ENCODE measurements at regions not wholly inside any gene's neighbourhood (a gene's known extent, or its start where the extent isn't known, plus 50 kb on each side); places are given as distances from the start of the nearest gene placed in this dataset.

DNA sequence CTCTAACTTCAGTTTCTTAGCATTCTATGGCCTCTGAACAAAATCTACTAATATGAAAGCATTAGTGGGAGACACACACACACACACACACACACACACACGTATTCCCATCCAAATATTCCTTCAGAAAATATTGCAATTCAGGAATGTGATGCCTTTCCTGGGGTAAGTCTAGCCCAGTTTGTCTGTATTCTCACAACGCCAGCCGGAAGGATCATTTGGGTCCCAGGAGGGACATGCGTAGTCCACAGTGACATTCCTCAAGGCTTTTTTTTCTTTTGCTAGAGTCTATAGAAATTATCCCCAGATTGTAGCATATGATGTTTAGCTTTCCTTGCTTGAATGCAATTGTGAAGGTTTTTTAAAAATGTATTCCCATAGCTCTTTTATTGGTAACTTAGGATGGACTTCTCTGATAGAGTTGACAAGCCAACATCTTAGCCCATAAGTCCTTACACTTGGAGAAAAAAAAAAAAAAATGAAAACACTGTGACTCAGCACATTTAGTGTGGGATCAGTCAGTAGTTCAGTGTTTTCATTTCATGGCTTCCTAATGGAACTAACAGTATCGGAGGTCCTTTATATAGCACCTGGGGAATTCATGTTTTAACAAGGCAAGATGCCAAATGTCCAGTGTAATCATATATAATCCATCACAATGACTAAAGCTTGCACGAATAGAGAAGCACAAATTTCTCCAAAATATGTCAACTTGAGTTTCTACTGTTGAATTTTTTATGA, 316.5 kb downstream of the DIRAS2 start:
- Histone ChIP-seq H3K4me3 (ENCODE audit: insufficient read depth, low read depth, low read length) (no peak overlapping the region), H3K27me3 (ENCODE audit: control insufficient read depth, insufficient read depth, low read length) (no peaks in the 10 kb centered on the region), H3K36me3 (replicated peaks; ENCODE audit: control insufficient read depth, insufficient read depth, low read length) (no peaks in the 10 kb centered on the region)
- no peak for DNase-seq

DNA sequence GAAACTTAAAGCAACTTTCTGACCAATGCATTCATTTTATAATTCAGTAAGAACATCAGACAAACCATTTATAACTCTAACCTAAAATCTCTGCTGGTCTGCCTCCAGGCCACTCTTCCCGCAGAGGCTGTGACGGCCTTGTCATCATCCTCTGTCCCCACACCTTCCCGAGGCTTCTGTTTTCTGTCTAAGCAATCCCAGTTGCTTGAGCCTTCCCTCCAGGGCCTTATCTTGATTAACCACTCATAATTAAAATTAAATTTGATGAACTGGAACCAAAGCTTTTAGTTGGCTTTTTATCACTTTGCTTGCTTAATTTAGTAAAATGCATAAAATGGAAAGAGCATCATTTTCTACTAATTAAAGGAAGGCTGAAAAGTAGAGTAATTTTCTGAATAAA, 312.4 kb downstream of the DIRAS2 start:
- no peak overlapping the region for H3K4me3 ChIP-seq (ENCODE audit: insufficient read depth, low read depth, low read length)
- DNase-seq: no peak
- H3K36me3 ChIP-seq (replicated peaks; ENCODE audit: control insufficient read depth, insufficient read depth, low read length): no peaks in the 10 kb centered on the region
- H3K27me3 ChIP-seq (ENCODE audit: control insufficient read depth, insufficient read depth, low read length): no peaks in the 10 kb centered on the region

DNA sequence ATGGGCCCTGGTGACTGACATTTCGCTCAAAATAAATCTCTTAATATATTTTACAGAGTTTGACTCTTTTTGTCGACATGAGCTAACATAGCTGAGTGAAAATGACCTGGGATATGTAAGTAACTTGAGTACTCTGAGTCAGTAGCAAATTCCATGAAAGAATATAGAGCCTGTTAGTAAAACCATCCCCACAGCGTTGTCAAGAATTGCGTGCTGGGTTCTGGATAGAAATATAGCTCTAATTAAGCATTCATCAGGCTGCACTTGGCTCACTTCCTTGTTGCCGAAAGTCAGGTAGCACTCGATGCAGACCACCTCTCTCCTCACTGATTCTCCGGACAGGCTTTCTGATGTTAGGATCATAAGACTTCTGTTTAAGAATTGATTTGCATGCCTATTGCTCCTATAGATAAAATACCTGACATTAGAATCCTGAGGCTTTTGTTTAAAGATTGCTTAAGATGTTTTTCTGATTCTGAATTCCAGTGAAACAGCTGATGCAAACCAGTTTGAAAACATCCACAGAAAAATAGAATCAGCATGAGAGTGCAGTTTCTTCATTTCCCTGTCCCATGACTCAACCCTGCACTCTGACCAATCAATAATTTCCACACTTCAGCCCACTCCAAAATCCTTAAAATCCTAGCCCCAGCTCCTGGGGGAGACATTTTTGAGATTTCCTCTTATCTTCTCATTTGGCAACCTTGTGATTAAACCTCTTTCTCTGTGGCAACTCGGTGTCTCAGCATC, 310.6 kb downstream of the DIRAS2 start:
- Histone ChIP-seq H3K27me3 (ENCODE audit: control insufficient read depth, insufficient read depth, low read length) (no peaks in the 10 kb centered on the region), H3K4me3 (ENCODE audit: insufficient read depth, low read depth, low read length) (no peak overlapping the region), H3K36me3 (replicated peaks; ENCODE audit: control insufficient read depth, insufficient read depth, low read length) (no peaks in the 10 kb centered on the region)
- DNase-seq: no peak

DNA sequence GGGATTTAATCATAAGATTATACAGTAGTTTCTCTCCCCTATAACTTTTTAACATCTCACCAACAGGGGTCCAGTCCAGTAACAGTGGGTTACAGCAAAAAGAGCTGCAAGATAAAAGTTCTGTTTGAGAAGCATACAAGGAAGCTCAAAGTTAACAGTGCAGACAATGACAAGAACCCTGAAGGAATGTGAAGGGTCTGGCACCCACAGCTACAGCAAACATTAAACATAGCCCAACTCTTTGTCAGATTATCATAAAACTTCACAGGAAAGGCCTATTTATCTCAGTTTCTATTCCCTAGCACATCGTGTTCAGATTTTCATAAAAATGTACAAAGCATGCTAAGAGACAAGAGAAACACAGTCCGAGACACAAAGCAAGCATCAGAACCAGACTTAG, 309.4 kb downstream of the DIRAS2 start:
- no peak for DNase-seq
- no peaks in the 10 kb centered on the region for H3K36me3 ChIP-seq (replicated peaks; ENCODE audit: control insufficient read depth, insufficient read depth, low read length)
- no peak overlapping the region for H3K4me3 ChIP-seq (ENCODE audit: insufficient read depth, low read depth, low read length)
- no peaks in the 10 kb centered on the region for H3K27me3 ChIP-seq (ENCODE audit: control insufficient read depth, insufficient read depth, low read length)

DNA sequence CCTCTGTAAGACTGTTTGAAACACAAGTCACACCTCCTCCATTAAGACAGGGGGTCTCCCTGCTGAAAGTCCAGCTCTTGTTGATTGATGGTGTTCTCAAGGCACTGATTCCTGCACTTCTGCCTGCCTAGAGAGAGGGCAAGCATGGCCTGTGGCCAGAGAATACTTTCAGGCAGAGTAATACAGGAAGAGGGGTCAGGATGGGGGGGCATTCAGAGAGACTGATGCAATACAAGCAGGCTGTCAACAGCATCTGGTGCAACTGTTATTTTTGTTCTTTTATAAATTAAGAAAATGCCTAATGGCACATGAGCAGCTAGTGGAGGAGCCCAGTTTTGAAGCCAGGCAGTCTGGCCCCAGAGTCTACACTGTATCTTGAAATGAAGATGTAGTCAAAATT, 302.2 kb downstream of the DIRAS2 start:
- no peak overlapping the region for H3K4me3 ChIP-seq (ENCODE audit: insufficient read depth, low read depth, low read length)
- no peaks in the 10 kb centered on the region for H3K36me3 ChIP-seq (replicated peaks; ENCODE audit: control insufficient read depth, insufficient read depth, low read length)
- no peaks in the 10 kb centered on the region for H3K27me3 ChIP-seq (ENCODE audit: control insufficient read depth, insufficient read depth, low read length)
- no peak for DNase-seq

DNA sequence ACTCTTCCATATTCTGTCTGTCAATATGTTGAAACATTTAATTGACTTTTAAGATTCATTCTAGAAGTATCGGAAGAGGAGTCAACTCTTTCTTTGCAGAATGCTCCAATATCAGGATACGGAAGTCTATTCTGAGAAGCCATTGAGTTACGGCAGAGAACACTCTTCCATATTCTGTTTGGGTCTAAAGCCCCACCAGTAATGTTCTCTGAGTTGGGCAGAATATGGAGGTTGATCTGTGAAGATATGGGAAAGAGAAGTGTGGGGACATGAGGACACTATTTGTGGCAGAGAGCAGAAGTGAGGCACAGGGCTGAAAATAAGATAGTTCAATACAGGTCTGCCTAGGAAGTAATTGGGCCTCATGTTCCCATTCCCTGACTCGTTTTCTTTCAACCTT, 300.0 kb downstream of the DIRAS2 start:
- Histone ChIP-seq H3K27me3 (ENCODE audit: control insufficient read depth, insufficient read depth, low read length) (no peaks in the 10 kb centered on the region), H3K4me3 (ENCODE audit: insufficient read depth, low read depth, low read length) (no peak overlapping the region), H3K36me3 (replicated peaks; ENCODE audit: control insufficient read depth, insufficient read depth, low read length) (no peaks in the 10 kb centered on the region)
- DNase-seq: no peak

DNA sequence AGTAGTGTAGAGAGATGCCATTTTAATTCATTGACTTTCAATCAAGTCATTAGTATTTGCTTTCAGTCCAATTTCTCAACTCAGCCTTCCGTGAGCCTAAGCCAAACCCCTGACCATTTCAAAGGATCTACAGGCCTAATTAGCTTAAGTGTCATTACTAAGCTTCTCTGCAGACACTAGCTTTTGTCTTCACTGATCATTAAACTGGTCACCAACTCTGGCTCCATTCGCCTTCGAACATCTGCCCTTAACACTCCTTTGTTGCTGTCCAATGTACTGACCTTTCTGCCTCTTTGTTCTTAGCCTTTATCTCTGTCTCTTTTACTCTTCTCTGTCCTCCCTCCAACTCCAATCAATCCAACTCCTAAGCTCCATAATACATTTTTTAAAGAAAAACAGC, 299.3 kb downstream of the DIRAS2 start:
- no peaks in the 10 kb centered on the region for H3K27me3 ChIP-seq (ENCODE audit: control insufficient read depth, insufficient read depth, low read length)
- no peak for DNase-seq
- no peaks in the 10 kb centered on the region for H3K36me3 ChIP-seq (replicated peaks; ENCODE audit: control insufficient read depth, insufficient read depth, low read length)
- H3K4me3 ChIP-seq (ENCODE audit: insufficient read depth, low read depth, low read length): no peak overlapping the region

DNA sequence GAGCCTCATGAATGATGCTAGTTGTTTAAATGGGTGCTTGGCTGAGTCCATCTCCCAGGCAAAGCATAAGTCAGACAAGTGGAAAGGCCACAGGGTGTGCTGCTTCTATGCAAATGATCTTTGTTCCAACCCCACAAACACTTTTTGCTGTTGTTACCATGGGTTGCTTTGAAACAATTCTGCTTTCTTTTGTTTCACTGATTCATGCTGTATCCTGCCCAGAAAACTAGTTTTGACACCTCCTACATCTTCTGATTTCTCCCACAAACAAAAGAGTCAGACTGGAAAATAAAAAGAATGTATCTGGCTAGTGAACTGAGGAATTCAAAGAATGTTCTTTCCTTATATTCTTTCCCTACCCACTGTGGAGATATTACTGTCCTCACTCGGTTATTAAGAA, 298.6 kb downstream of the DIRAS2 start:
- H3K27me3 ChIP-seq (ENCODE audit: control insufficient read depth, insufficient read depth, low read length): no peaks in the 10 kb centered on the region
- no peaks in the 10 kb centered on the region for H3K36me3 ChIP-seq (replicated peaks; ENCODE audit: control insufficient read depth, insufficient read depth, low read length)
- H3K4me3 ChIP-seq (ENCODE audit: insufficient read depth, low read depth, low read length): no peak overlapping the region
- DNase-seq: no peak

DNA sequence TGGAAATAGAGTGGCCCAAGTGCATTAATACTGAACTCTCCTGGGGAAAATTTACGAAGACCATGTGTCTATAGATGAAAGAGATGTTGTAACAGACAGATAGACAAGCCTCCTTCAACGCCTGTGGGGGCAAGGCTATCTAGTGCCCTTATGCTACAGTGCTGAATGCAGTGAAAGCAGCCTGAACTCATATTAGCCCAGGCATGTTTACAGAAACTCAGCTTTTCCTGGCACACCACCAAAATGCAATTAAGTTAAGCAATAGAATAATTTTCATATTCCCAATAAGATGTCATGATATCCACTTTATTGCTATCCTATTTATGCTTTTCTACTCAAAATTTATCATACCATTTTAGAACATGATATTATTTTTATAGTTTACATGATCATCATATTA, 277.0 kb downstream of the DIRAS2 start:
- Histone ChIP-seq H3K36me3 (replicated peaks; ENCODE audit: control insufficient read depth, insufficient read depth, low read length) (no peaks in the 10 kb centered on the region), H3K27me3 (ENCODE audit: control insufficient read depth, insufficient read depth, low read length) (no peaks in the 10 kb centered on the region), H3K4me3 (ENCODE audit: insufficient read depth, low read depth, low read length) (no peak overlapping the region)
- no peak for DNase-seq

DNA sequence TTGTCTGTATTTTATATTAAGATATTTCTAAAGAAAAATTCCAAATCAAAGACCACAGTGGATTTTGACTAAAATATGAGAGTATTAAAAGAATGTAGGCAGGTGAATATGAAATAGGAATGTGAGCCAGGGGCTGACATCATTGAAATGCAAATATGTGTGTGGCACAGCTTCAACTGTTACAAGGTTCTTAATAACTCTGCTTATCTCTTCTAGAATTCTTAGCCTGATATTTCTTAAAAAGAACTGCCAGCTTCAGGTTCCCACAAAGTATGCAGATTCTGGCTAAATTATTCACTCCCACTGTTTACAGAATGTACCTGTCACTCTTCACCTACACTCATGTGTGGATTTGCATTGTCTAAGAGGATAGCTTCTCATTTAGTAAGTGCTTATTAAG, 274.4 kb downstream of the DIRAS2 start:
- no peaks in the 10 kb centered on the region for H3K27me3 ChIP-seq (ENCODE audit: control insufficient read depth, insufficient read depth, low read length)
- no peaks in the 10 kb centered on the region for H3K36me3 ChIP-seq (replicated peaks; ENCODE audit: control insufficient read depth, insufficient read depth, low read length)
- no peak for DNase-seq
- no peak overlapping the region for H3K4me3 ChIP-seq (ENCODE audit: insufficient read depth, low read depth, low read length)

DNA sequence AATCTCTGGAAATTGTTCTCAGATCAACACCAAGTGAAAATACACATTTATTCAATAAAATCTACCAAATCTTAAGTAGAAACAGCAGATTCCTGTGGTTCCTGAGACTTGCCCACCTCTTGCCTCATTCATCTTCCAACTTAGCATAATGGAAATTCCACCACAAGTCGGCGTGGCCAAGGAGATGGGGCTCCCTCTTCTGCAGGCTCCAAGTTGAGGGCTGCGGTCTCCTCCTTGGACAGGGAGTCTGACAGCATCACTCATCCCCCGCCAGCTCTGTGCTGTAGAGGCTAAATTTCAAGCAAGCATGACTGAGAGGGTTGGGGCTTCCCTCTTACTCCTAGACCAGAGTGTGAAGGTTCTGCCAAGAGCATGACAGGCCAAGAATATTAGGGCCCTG, 273.7 kb downstream of the DIRAS2 start:
- H3K4me3 ChIP-seq (ENCODE audit: insufficient read depth, low read depth, low read length): no peak overlapping the region
- DNase-seq: no peak
- no peaks in the 10 kb centered on the region for H3K36me3 ChIP-seq (replicated peaks; ENCODE audit: control insufficient read depth, insufficient read depth, low read length)
- no peaks in the 10 kb centered on the region for H3K27me3 ChIP-seq (ENCODE audit: control insufficient read depth, insufficient read depth, low read length)

DNA sequence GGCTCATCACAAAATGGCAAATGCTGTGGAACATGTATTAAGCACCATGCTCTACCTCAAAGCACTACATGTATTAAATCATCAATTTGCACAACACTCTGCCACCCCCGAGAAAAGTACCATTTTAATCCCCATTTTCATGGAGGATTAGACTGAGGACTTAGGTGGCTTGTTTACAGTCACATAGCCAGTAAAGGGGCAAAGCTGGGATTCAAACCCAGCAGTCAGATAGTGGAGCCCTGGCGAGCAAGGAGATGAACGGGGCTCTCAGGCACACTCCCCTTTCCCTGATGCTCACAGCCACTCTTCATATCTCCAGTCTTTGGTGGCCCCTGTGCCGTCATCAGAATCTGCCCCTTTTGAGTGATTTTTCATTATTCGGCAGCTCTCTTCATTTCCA, 262.9 kb downstream of the DIRAS2 start:
- H3K4me3 ChIP-seq (ENCODE audit: insufficient read depth, low read depth, low read length): no peak overlapping the region
- no peaks in the 10 kb centered on the region for H3K36me3 ChIP-seq (replicated peaks; ENCODE audit: control insufficient read depth, insufficient read depth, low read length)
- no peaks in the 10 kb centered on the region for H3K27me3 ChIP-seq (ENCODE audit: control insufficient read depth, insufficient read depth, low read length)
- DNase-seq: no peak

DNA sequence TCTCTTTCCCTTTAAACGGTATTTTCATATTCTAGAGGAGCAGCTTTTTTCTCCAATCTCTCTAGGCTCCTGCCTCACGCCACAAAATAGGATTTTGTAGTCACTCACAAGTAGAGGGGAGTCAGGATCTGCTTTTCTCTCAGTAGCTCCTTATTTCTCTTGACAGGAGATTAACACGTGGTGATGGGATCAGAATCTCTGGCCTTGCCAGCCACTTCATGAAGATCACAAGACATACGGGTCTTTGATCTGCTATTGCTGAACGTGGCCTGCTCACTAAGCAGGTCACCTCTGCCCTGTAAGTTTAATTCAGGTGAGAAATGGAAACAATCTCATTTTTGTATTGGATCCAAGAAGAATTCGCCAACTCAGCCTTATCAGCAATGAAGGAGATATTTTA, 257.5 kb downstream of the DIRAS2 start:
- no peak for DNase-seq
- H3K4me3 ChIP-seq (ENCODE audit: insufficient read depth, low read depth, low read length): no peak overlapping the region
- no peaks in the 10 kb centered on the region for H3K36me3 ChIP-seq (replicated peaks; ENCODE audit: control insufficient read depth, insufficient read depth, low read length)
- H3K27me3 ChIP-seq (ENCODE audit: control insufficient read depth, insufficient read depth, low read length): no peaks in the 10 kb centered on the region

DNA sequence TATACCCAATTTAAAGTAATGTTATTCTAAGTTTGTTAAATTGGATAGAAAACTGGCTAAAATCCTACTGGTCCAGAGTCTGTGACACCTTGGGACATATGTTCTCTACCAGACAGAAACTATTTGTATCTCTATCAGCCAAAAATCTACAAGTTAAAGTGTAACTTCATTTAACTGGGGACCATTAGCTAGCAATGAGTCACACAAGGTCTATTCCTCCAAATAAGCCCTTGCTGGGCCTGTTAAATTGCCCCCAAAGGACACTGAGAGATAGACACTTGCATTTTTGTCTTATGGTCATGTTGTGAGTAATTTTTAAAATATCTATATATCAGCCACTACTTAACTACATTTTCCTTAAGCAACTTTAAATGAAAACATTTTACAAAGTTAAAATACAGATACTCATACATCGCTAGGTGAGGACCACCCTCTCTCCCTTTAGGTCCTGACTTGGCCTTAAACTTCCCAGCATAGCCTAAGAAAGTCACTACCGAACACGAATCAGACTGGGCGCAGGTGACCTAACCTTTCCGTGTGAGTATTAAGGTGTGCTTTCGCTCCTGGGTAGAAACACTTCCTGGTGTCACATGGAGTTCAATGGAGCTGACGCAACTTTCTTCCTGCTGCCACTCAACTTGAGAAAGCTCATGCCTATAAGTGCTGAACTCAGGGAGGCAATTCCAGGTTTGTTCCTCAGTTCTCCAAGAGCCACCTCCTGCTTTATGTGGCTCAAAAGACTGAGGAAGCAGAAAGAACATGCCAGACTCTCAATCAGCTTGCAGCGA, 249.1 kb downstream of the DIRAS2 start:
- Histone ChIP-seq H3K4me3 (ENCODE audit: insufficient read depth, low read depth, low read length) (no peak overlapping the region), H3K36me3 (replicated peaks; ENCODE audit: control insufficient read depth, insufficient read depth, low read length) (no peaks in the 10 kb centered on the region), H3K27me3 (ENCODE audit: control insufficient read depth, insufficient read depth, low read length) (no peaks in the 10 kb centered on the region)
- DNase-seq: no peak

DNA sequence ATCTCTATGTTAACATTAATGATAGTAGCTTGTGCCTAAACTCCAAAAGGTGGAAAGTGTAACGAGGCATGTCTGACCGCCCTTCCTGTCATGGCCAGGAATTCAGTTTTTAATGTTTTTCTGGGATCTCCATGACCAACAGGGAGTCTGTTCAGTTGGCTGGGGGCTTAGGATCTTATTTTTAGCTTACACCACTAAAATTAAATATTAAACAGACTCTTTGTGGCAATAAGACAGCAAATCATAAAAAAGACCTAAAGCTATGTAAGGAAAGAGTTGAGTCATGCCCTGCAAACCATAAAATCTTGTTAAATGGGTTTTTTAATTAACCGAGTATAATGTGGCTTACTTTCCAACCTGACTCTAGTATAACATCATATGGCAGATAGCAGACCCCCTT, 247.8 kb downstream of the DIRAS2 start:
- H3K36me3 ChIP-seq (replicated peaks; ENCODE audit: control insufficient read depth, insufficient read depth, low read length): no peaks in the 10 kb centered on the region
- no peak overlapping the region for H3K4me3 ChIP-seq (ENCODE audit: insufficient read depth, low read depth, low read length)
- no peak for DNase-seq
- H3K27me3 ChIP-seq (ENCODE audit: control insufficient read depth, insufficient read depth, low read length): no peaks in the 10 kb centered on the region
